A549 (cell line): ENCODE measurements at regions not wholly inside any gene's neighbourhood (a gene's known extent, or its start where the extent isn't known, plus 50 kb on each side); places are given as distances from the start of the nearest gene placed in this dataset.

ENCODE experiments used
- BCL3 ChIP-seq: fragments of >200 bp; sonication (Bioruptor Twin); formaldehyde crosslinking; IDR thresholded peaks from 3 replicates; pipeline ENCODE4 v1.6.1; 2016
- CBX8 ChIP-seq: fragments of 200-600 bp; sonication (generic); IDR thresholded peaks from 2 replicates; pipeline ENCODE4 v1.6.1; 2016
- CTCF ChIP-seq: fragments of >200 bp; sonication (Bioruptor Twin); formaldehyde crosslinking; IDR thresholded peaks from 3 replicates; pipeline ENCODE4 v1.5.1; 2016
- ESRRA ChIP-seq: fragments of 150-350 bp; IDR thresholded peaks from 2 replicates; pipeline ENCODE4 v1.6.1; 2014; ENCODE audit warnings: mild to moderate bottlenecking, low read length, borderline replicate concordance
- POLR2A ChIP-seq: IDR thresholded peaks from 2 replicates; pipeline ENCODE4 v1.6.1; 2012; ENCODE audit warnings: mild to moderate bottlenecking, low read length
- REST ChIP-seq: fragments of 200-600 bp; sonication (generic); IDR thresholded peaks from 2 replicates; pipeline ENCODE4 v1.6.1; 2016; ENCODE audit warnings: antibody characterized with exemption, mild to moderate bottlenecking, moderate library complexity
- SMC3 ChIP-seq: fragments of >200 bp; sonication (Bioruptor Twin); formaldehyde crosslinking; IDR thresholded peaks from 3 replicates; pipeline ENCODE4 v1.6.1; 2018; ENCODE audit warnings: inconsistent platforms

GRCh38 chr4:81601358-81601694 lies 129.6 kb upstream of the RASGEF1B start:
- no peak for TF ChIP-seq CTCF
- no peak for TF ChIP-seq SMC3
- TF ChIP-seq POLR2A: no peak
- no peak for TF ChIP-seq REST
- no peak for TF ChIP-seq BCL3
- TF ChIP-seq CBX8: no peak
- no peak for TF ChIP-seq ESRRA
